Panc1 (cell line): ENCODE measurements at regions not wholly inside any gene's neighbourhood (a gene's known extent, or its start where the extent isn't known, plus 50 kb on each side); places are given as distances from the start of the nearest gene placed in this dataset.

Experiments
- ATAC-seq: fragments of 200-7000 bp; cut with Tn5 transposase; 2 replicates; pipeline ENCODE4 v1.9.1; 2020; ENCODE audit warnings: mild to moderate bottlenecking, moderate library complexity
- BruUV-seq: library from RNA; stranded (reverse); fragments of 400-500 nt; replicated peaks from 2 replicates; lab custom pipeline; 2021; lab: Mats Ljungman, UMichigan
- CTCF ChIA-PET: fragments of 300-600 bp; sonication (Branson Sonifier 250); formaldehyde crosslinking; loops from one replicate; lab custom pipeline; 2022; ENCODE audit warnings: antibody characterized with exemption; lab: Charles Lee
- POLR2A ChIA-PET: fragments of 300-600 bp; sonication (Branson Sonifier 250); formaldehyde crosslinking; loops from one replicate; lab custom pipeline; 2022; ENCODE audit warnings: antibody characterized with exemption; lab: Charles Lee
- DNase-seq: peaks from one replicate; pipeline ENCODE4 v3.0.0-alpha.2; 2010; ENCODE audit warnings: low read depth, low spot score
- H3K27ac ChIP-seq: 2 replicates; pipeline ENCODE4 v1.5.1; 2011; ENCODE audit warnings: mild to moderate bottlenecking, low read length, inconsistent platforms
- H3K27me3 ChIP-seq: fragments of 200-500 bp; sonication (Bioruptor generic); 2 replicates; pipeline ENCODE4 v1.6.0; 2014; ENCODE audit warnings: low read length, inconsistent platforms; ENCODE audit not compliant: control insufficient read depth, insufficient read depth
- H3K36me3 ChIP-seq: fragments of 200-500 bp; sonication (Bioruptor generic); 2 replicates; pipeline ENCODE4 v1.5.1; 2014; ENCODE audit warnings: inconsistent platforms, mild to moderate bottlenecking, low read length, moderate library complexity; ENCODE audit not compliant: control insufficient read depth, insufficient read depth
- H3K4me1 ChIP-seq: 2 replicates; pipeline ENCODE4 v1.5.1; 2011; ENCODE audit warnings: inconsistent platforms, mild to moderate bottlenecking, low read length, moderate library complexity; ENCODE audit not compliant: control insufficient read depth, insufficient read depth
- H3K4me3 ChIP-seq, 2 experiments: 2 replicates each; pipeline ENCODE4 v1.5.1; 2011 to 2012; ENCODE audit warnings: low read depth in 2 of 2, low read length in 2 of 2, mild to moderate bottlenecking in 2 of 2, inconsistent platforms in 1 of 2, moderate library complexity in 1 of 2
- H3K9me3 ChIP-seq: fragments of 200-500 bp; sonication (Bioruptor generic); 2 replicates; pipeline ENCODE4 v1.5.1; 2014; ENCODE audit warnings: low read depth, mild to moderate bottlenecking, inconsistent platforms, low read length, moderate library complexity; ENCODE audit not compliant: control insufficient read depth, insufficient read depth
- CTCF ChIP-seq: fragments of 450-650 bp; IDR thresholded peaks from 2 replicates; pipeline ENCODE4 v1.5.1; 2017; ENCODE audit warnings: mild to moderate bottlenecking
- POLR2AphosphoS5 ChIP-seq: IDR thresholded peaks from 2 replicates; pipeline ENCODE4 v1.6.1; 2012; ENCODE audit warnings: mild to moderate bottlenecking, low read depth, low read length, moderate library complexity
- REST ChIP-seq, 2 experiments: IDR thresholded peaks; 2 replicates each; pipeline ENCODE4 v1.6.1; 2011 to 2012; ENCODE audit warnings: low read depth in 2 of 2, control low read depth in 1 of 2, low read length in 1 of 2, mild to moderate bottlenecking in 1 of 2, moderate library complexity in 1 of 2; ENCODE audit not compliant: insufficient read depth in 1 of 2
- SIN3A ChIP-seq: IDR thresholded peaks from 2 replicates; pipeline ENCODE4 v1.6.1; 2012; ENCODE audit warnings: low read depth, mild to moderate bottlenecking, low read length, moderate library complexity, borderline replicate concordance; ENCODE audit not compliant: insufficient read depth
- TCF7L2 ChIP-seq: IDR thresholded peaks from 2 replicates; pipeline ENCODE4 v1.6.1; 2011; ENCODE audit warnings: mild to moderate bottlenecking, low read depth, low read length, inconsistent platforms
- in situ Hi-C: cut with HindIII; loops from 2 replicates; pipeline ENCODE4 v1.10.0; 2016; ENCODE audit warnings: low sequenced_read_pairs, low pct_unique_long_range_greater_than_20kb
- intact Hi-C: fragments of 100-400 bp; cut with micrococcal nuclease; formaldehyde crosslinking; loops from one replicate; pipeline ENCODE4 v1.10.0; 2022; ENCODE audit not compliant: unreplicated experiment

GRCh38 chr9:693201-694091 is 148.1 kb upstream of the DMRT1 start:
- DNase-seq (no peak), ATAC-seq (no peak)
- intact Hi-C loops: no loop called here
- ChIA-PET POLR2A (interaction anchor here (0.5 kb wide), 1 partner anchor 302 kb away, joined by 8 read pairs; no protein-coding TSS in a partner anchor), CTCF (no interaction called here)
- Histone ChIP-seq H3K27me3 (no peaks in the 10 kb centered on the region), H3K4me3 (no peak overlapping the region), H3K27ac (no peak overlapping the region), H3K36me3 (no peaks in the 10 kb centered on the region), H3K9me3 (no peaks in the 10 kb centered on the region), H3K4me1 (peaks cover 4% of the 10 kb centered on the region)
- in situ Hi-C loops: no loop called here
- BruUV-seq: no TSS peak
- TF ChIP-seq REST (IDR thresholded peaks at IDR 0.05; ENCODE audit: insufficient read depth in 1 of 2, low read depth in 2 of 2, low read length in 1 of 2) (no peak), POLR2AphosphoS5 (no peak), CTCF (no peak), SIN3A (no peak), TCF7L2 (no peak)

GRCh38 chr9:694092-694402 is 147.4 kb upstream of the DMRT1 start:
- in situ Hi-C loops: no loop called here
- ChIA-PET CTCF (no interaction called here), POLR2A (no interaction called here)
- no peaks in the 10 kb centered on the region for H3K9me3 ChIP-seq
- intact Hi-C loops: no loop called here
- peaks cover 4% of the 10 kb centered on the region for H3K4me1 ChIP-seq
- ATAC-seq (no peak), DNase-seq (no peak)
- no peak overlapping the region for H3K27ac ChIP-seq
- TF ChIP-seq REST (IDR thresholded peaks at IDR 0.05; ENCODE audit: insufficient read depth in 1 of 2, low read depth in 2 of 2, low read length in 1 of 2) (no peak), SIN3A (no peak), TCF7L2 (no peak), CTCF (no peak), POLR2AphosphoS5 (no peak)
- H3K36me3 ChIP-seq: no peaks in the 10 kb centered on the region
- no peaks in the 10 kb centered on the region for H3K27me3 ChIP-seq
- H3K4me3 ChIP-seq: no peak overlapping the region
- no TSS peak for BruUV-seq
